HG03064 (cell line): ENCODE measurements at regions not wholly inside any gene's neighbourhood (a gene's known extent, or its start where the extent isn't known, plus 50 kb on each side); places are given as distances from the start of the nearest gene placed in this dataset.

ENCODE experiments used
- ATAC-seq: cut with Tn5 transposase; IDR thresholded peaks from one replicate; pipeline ENCODE4 v1.9.1; 2021; ENCODE audit warnings: low read depth; ENCODE audit not compliant: unreplicated experiment

DNA sequence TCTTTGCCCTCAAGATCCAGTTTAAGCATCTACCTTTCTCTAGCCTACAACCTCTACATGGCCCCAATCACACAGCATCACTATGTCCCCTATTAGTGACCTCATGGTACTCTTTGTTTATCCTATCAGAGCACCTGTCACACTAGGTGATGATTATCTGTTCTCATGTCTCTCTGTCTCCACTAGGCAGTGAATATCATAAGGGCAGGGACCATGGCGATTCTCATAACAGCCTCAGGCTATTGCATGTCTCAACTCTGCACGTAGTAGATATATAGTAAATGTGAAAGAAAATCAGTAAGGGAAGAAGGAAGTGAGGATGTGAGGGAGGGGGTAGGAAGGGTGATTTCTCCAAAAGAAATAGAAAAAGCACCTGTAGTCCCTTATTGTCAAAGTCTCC is 311.0 kb downstream of the NSG2 start:
- no peak for ATAC-seq

DNA sequence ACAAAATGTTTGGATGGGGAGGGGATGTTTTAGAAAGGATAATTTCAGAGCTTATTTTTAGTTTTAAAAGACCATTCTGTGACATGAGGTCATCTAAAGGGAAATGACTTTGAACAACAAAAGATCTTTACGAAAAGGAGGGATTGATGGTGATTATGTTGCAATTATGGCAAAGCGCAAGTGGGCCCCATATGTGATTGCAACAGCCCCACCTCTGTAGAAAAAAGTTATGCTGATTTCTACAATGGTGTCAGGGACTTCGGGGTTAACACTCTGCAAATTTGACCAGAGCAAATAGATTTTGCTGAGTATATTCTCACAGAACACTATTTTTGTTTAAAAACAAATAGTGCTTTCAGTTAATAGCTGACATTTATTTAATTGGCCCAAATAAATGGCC is 312.8 kb downstream of the NSG2 start:
- ATAC-seq: no peak

DNA sequence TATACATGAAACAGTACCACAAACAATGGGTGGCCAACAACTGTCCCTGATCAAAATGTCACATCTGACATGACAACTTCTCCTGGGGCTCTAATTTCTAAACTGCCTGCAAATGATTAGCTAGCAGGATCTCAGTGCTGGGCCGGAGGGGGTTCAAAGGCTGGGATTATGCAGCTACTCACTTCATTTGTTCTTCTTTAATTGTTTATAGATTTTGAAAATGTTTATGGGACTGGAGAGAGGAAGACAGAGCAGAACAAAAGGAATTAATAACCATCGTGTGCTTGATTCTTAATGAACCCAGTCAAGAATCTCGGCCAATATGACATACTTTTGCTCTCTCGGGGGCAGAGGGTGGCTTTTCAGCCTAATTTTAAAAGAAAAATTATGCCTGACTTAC is 313.6 kb downstream of the NSG2 start:
- ATAC-seq: no peak

DNA sequence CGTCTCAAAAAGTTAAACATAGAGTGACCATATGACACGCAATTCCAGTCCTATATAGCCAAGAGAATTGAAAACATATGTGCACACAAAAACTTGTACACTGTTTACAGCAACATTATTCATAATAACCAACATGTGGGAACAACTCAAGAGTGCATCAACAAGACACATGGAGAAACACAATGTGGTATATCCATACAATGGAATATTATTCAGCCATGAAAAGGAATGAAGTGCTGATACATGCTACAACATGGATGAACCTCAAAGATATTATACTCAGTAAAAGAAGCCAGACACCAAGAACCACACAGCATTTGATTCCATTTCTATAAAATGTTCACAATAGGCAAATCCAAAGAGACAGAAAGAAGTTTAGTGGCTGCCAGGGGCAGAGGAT is 317.0 kb downstream of the NSG2 start:
- ATAC-seq: no peak

DNA sequence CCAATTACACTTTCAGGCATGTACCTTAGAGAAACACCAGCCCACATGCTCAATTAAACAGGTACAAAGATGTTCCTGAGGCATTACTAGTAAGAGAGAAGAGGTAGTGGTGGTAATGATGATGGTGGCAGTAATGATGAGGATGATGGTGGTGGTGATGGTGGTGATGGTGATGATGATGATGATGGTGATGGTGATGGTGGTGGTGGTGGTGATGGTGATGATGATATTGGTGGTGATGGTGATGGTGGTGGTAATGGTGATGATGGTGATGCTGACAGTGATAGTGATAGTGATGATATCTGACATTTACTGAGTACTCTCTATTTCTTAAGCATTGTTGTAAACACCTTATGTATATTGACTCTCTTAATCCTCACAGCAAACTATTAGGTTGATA is 318.4 kb downstream of the NSG2 start:
- ATAC-seq: no peak

DNA sequence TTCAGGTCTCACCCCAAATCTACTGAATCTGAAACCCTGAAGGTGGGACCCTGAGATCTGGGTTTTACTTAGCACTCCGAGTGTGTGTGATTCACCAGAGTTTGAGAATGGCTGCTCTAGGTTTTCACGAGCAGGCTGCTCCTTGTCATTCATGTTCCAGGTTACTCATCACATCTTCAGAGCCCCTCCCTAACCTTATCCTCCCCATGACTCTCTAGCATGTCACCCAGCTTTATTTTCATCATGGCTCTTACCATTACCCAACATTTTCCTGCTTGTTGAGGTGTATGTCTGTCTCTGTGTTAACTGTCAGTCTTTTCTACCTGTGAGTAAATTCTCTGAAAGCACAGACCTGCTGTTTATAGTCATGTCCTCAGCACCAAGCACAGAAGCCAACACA is 319.2 kb downstream of the NSG2 start:
- ATAC-seq: no peak

DNA sequence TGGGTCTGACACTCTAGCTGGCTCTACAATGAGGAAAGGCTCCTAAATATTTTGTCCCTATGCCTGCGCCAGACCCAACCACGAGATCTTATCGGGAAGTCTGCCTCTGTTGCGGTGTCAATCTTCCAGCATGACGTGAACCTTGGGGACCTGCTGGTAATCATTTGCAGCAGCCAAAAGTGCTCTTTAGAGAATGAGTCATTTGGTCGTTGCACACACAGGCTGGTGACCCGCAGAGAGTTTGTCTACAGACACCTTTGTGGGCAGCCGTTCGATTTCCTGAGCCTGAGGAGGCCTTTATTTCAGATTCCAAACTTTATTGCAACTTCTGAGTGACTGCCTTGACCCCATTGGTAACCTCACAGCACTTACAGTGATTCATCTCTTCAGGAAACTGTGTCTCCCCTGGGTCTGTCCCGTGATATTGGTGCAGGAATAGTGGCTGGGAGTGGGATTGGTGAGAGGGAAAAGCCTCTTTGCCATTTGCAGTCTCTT is 326.1 kb downstream of the NSG2 start:
- ATAC-seq: no peak

DNA sequence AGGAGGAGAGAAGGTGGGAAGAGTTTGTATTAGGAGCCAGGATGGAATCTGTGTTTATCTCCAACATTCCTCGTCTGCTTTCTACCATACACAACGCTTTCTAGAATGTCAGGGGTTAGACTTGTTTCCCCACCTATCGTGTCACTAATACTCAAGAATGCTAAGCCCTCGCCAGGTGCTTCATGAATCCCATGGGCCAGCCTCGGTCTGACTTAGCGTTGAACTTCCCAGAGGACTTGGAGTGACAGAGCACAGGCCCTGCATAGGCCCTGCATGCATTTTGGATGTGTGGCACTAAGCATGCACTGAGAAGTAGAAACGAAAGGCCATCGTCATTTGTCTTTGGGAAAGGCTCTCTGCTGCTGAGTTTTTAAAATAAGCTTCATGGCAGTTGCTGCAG is 328.7 kb downstream of the NSG2 start:
- no peak for ATAC-seq

DNA sequence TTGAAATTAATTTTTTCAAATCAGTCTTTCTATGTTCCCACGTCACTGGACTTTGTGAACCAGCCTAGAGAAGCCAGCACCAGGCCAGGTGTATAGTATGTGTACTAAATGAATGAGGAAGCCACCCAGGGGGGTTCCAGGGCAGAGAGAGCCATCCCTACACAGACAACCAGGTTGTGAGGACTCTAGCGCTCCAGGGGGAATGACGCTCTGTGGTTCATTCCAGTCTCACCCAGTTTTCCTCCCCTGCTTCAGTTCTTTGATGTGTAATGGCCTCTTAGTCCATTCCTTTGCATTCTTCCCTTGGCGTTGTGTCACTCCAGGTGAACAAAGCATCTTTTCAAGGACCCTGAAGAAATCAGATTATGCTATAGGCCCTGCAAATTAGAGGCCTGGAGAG is 330.6 kb downstream of the NSG2 start:
- no peak for ATAC-seq

DNA sequence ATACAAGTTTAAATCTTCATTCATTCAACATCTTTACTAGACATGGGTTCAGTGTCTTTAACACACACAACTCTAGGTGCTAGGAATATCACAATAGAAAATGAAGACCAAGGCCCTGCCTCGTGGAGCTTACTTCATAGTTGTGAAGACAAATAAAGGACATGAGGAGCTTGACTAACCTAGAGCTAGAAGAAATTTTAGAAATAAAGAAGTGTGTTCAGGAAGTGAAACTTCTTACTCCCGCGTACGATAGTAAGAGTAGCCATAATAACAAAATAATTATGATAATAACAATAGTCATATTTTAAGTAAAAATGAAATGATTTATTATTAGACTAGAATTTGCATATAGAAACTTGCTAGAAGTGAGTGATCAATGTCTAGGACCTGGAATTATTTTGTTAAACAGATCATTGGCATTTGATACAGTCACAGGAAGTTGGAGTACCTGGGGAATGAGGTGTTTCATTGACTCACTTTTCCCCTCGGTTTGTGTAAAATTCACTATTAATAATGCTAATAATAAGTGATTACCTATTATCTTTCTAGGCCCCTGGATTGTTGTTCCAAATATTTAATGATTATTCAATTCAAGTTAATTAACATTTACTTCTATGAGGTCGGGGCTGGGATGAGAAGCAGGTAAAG is 331.3 kb downstream of the NSG2 start:
- ATAC-seq: no peak

DNA sequence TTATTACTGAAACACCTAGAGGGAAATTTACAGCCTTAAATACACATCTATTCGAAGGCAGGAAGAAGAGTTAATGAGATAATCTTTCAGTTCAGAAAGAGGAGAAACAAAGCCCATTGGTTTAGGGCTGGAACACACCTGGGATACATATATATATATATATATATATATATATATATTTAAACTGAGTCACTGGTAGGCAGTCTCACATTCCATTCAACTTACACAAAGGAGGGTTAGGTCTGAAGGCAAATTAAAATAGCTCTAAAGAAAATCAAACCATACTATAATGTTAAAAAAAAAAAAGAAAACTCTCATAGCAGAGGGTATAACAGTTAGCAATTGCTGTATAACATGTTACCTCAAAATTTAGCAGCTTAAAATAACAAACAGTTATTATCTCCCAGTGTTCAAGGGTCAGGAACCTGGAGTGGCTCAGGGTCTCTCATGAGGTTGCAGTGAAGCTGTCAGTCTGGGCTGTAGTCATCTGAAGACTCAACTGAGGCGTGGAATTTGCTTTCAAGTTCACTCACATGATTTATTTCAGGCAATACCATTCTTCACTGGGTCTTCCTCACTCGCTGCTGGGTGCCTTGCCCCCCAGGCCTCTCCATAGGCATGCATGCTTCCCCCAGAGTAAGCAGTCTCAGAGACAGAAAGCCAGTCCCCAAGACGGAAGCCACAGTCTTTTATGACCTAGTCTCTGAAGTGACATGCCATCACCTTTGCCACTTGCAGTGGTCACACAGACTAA is 332.8 kb downstream of the NSG2 start:
- no peak for ATAC-seq

DNA sequence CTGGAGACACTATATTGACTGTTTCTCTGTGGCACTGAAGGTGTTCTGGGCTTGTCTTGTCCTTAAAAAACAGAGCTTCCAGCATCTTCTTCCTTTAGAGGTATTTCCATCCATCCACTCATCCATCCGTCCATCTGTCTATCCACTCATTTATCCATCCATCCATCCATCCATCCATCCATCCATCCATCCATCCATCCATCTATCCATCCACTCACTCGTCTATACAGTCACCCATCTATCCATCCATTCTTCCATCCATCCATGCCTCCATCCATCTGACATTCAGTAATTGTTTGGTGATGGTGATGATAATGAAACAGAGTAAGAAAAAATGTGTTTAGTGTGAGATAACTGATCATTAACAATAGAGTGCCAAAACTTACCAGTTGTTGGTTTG is 334.8 kb downstream of the NSG2 start:
- ATAC-seq: no peak

DNA sequence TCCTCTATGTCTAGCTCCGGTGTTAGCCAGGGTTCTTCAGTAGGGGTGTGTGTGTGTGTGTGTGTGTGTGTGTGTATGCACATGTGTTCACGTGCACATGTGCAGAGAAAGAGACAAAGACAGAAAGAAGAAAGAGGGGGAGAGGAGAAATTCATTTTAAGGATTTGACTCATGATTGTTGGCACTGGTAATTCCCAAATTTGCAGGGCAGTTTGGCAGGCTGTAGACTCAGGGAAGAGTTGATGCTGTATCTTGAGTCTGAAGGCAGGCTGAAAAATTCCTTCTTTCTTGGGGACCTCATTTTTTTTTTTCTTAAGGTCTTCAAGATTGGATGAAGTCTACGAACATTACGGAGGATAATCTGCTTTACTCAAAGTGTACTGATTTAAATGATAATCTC is 335.7 kb downstream of the NSG2 start:
- no peak for ATAC-seq

DNA sequence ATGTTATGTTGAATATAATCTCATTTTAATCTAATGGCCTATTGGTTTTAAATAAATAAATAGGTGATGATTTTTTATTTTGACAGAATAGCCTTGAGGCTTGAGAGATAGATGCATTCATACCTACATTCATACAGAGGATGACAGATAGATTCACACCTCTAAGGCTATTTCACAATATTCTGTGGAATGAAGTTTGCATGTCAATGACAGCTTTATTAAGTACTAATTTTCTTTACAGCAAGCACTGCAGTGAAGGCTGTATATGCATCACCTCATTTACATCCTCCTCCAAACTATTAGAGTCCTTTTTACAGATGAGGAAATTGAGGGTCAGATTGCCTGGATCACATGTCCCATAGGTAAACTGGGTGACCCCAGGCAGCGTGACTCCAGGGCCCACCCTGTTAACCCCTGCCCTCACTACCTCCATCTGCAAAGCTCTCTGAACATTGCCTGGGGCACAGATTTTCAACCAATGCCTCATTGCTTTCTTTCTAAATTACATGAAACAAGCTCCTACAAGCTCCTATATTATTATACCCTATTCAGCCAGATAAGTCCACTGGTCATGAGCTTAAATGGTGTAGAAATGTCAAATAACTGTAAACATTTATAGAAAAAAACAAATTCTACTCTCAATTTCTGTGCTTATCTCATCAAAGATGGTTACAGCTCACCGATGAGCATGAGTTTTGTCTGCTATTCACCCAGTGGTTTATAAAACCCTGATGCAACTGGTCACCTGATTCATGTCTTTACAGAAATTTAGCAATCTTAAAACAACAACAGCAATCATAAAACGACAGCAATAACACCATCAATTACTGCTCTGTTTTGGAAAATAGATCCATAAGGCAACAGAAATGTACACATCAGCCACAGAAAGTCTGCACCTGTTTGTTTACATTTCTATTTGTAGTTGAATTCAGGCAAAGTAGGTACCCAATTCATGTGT is 338.0 kb downstream of the NSG2 start:
- ATAC-seq: no peak

DNA sequence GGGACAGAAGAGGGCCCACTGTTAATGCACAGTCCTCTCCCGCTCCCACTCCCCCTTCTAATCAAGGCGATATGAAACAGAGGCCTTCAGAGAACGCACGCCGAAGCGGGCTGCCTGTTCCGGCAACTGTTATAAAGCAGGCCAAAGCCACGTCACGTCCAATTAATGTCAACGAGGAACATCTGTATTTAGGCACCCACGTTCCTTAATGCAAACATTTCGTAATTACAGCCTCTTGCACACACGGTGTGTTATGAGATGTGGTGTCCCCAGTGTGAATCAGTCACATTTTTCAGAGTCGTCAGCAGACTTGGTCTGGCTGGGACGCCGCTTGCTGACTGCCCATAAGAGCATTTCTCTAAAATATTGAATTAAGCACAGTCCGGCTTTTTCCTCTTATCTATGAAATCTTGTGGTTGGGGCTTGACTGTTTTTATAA is 339.0 kb downstream of the NSG2 start:
- no peak for ATAC-seq

DNA sequence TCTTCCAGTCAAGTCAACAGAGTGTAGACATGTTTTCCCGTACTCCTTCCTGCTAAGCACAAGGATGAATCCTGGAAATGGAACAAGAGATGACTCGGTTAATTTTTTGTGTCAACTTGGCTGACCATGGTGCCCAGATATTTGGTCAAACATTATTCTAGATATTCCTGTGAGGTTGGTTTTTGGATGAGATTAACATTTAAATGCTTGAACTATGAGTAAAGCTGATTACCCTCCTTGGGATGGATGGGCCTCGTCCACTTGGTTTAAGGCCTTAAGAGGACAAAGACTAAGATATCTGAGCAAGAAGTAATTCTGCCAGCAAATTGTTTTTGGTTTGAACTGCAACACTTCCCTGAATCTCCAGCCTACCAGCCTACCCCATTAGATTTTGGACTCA is 338.1 kb upstream of the MSX2 start:
- no peak for ATAC-seq

DNA sequence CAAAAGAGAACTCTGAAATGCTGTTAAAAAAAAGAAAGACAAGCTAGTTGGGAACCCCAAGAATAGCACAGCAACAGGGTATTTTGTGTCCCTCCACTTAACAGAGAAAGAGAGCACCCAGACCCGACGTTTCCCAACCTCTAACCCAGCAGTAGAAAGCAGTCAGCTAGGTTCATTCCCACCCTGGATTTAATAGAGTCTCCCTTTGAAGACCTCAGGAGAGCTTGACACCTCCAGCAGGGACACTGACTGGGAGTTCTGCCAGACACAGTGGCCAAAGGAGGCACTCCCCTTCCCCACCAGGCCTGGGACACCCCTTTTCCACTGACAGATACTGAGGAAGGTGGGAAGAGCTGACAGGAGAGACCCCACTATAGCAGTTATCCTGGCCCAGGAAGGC is 337.5 kb upstream of the MSX2 start:
- ATAC-seq: no peak

DNA sequence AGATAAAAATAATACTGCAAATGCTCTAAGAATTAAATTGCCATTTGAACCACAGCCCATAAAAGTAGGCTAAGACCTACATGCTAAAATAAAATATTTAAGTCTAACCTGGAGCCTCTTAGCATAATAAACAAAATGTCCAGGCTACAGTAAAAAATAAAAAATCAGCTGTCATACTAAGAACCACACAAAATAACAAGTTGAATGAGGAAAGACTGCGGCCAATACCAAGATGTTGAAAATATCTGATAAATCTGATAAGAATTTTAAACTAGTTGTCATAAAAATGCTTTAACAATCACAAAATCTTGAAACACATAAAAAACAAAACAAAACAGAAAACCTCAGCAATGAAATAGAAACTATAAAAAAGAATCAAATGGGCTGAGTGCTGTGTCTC is 336.9 kb upstream of the MSX2 start:
- no peak for ATAC-seq

DNA sequence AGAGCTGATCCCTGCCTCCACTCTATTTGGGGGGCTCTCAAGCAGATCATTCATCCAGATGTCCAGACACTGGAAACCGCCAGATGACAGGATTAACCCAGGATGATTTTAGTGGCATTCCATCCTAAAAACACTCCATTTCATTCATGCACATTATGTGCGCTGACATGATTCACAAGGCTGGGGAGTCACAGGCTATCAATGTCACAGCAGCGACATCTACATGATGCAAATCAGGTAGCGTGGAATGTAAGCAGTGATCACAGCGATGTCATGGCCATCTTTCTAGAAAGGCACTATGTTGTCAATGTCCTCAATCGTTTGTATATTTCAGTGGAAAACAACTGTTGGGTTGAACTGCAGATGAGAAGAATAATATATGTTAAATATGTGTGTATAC is 331.5 kb upstream of the MSX2 start:
- no peak for ATAC-seq

DNA sequence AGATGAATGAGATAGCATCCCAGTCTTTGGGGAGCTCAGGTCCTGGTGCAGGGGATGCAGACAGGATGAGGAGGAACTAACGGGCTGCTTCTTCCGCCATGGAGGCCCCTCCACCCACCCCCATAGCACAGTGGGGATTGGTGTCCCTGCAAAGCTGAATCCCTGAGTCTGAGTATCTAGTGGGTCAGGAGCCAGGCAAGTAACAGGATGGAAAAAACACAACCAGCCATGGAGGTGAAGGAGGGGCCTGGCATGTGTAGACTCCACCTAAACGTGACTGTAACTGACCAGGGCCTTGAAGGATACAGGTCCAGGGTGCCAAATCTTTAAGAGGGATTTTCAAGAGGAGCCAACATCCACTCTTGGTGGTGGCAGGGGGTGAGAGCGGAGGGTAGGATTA is 327.8 kb upstream of the MSX2 start:
- no peak for ATAC-seq

DNA sequence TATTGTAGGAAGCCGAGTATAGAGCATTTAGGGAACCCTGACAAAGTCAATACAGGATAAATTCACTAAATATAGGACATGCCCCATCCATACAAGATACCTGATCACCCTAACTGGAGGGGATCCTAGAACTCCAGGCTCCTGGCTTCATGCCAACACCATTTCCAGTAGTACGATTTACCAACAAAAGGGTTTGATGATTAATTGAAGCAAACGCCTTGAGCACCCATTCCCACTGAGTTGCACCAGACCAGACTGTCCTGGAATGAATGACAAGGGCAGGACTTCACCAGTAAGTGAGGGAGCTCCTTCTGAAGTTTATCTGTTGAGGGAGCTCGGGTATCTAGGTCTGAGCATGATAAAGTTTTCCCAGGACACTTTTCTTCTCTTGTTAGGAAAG is 327.2 kb upstream of the MSX2 start:
- no peak for ATAC-seq
